ENCODE measurements at regions not wholly inside any gene's neighbourhood (a gene's known extent, or its start where the extent isn't known, plus 50 kb on each side); places are given as distances from the start of the nearest gene placed in this dataset.
"Not testable (repeated sequence)": the region's sequence is repeated elsewhere in the genome, so short reads cannot be mapped to it uniquely, and the experiment has no call there.

DNA sequence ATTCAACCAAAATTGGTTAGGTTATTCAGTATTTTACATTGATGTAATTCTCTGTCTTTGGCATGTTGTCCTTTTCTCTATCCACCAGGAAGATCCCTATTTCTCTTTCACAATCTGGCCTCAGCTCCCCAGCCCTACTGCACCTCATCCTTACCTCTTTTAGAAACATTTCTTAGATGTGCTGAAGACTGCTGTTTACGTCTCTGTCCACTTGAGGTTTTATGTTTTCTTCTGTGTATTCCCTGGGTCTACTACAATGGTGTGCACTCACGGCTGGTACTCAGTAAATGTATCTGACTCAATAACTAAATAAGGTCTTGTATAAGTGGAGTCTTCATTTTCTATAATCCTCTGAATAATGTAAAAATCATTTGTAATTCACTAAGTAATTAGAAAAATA is 822.7 kb downstream of the DTWD2 start:
- TF ChIP-seq POLR2A (IDR thresholded peaks at IDR 0.05; ENCODE audit: low read length) = no peak
- TF ChIP-seq GATA1 (IDR thresholded peaks at IDR 0.05; ENCODE audit: low read depth, low read length) = no peak
- no peak for DNase-seq

DNA sequence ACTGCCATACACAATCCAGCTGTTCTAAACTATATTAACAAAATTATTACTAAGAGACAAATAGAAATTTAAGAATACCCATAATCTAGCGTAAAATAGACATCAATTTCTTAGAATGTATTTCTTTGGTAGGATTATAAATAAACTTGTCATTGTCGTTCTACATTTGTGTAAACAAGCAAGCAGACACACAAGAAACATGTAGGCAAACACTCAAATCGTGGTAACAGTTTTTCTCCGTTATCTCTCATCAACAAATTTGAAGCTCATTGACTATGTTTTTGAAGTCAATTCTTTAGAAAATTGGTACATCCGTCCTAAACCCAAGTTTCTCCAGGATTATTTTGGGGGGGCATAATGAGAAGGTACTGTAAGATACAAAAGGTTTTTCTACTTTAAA is 832.2 kb downstream of the DTWD2 start:
- no peak for DNase-seq
- no peak for TF ChIP-seq POLR2A (IDR thresholded peaks at IDR 0.05; ENCODE audit: low read length)
- no peak for TF ChIP-seq GATA1 (IDR thresholded peaks at IDR 0.05; ENCODE audit: low read depth, low read length)

DNA sequence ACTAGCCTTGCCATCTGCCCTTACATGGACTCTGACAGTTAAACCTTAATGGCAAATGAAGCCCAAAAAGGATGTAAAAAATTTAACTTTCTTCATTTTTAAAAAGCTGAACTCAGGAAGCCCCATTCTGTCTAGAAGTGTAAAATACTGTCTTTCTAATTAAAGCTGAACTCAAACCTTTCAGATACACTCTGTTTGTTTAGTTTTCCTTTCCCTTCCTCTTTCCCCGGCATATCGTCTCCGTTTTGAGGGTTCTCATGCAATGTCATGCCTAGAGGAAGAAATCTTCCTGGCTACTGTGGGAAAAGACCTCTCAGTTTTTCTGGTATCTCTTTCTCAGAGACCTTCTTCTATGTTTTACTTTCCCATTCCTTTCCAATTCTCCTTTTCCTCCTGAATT is 841.5 kb downstream of the DTWD2 start:
- no peak for TF ChIP-seq POLR2A (IDR thresholded peaks at IDR 0.05; ENCODE audit: low read length)
- TF ChIP-seq GATA1 (IDR thresholded peaks at IDR 0.05; ENCODE audit: low read depth, low read length) = no peak
- no peak for DNase-seq

DNA sequence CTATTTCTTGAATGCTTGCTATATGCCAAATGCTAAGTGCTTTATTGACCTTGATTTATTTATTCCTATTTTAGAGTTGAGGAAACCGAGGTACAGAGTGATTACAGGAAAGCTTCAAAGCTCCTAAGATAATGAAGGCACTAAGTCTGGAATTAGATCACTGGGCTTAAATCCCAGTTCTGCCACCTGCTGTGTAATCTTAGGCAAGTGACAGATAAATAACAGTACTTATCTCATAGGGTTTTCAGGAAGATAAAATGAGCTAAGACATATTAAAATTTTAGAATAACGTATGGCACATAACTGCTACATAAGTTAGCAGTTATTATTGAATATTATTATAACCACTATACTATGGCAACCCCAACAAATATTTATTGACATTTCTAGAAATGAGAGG is 843.8 kb downstream of the DTWD2 start:
- TF ChIP-seq POLR2A (IDR thresholded peaks at IDR 0.05; ENCODE audit: low read length) = no peak
- no peak for TF ChIP-seq GATA1 (IDR thresholded peaks at IDR 0.05; ENCODE audit: low read depth, low read length)
- no peak for DNase-seq

DNA sequence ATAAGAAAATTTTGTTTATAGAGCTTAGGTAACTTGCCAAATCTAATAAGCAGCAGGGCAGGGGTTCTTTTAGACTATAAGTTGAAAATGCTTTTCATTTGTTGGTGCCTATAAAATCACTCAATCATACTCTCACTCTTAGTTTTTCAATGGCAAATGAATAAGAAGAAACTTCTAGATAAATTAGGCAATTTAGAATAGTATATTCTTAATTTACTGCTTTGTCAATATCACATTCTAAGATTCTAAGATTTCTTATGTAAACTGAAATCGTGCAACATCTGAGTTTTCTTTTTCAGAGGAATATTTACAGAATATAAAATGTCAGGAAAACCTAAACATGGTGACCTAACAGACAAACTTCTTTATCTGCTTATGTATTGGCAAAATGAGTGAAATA is 849.0 kb downstream of the DTWD2 start:
- TF ChIP-seq POLR2A (IDR thresholded peaks at IDR 0.05; ENCODE audit: low read length) = no peak
- no peak for TF ChIP-seq GATA1 (IDR thresholded peaks at IDR 0.05; ENCODE audit: low read depth, low read length)
- DNase-seq = no peak

DNA sequence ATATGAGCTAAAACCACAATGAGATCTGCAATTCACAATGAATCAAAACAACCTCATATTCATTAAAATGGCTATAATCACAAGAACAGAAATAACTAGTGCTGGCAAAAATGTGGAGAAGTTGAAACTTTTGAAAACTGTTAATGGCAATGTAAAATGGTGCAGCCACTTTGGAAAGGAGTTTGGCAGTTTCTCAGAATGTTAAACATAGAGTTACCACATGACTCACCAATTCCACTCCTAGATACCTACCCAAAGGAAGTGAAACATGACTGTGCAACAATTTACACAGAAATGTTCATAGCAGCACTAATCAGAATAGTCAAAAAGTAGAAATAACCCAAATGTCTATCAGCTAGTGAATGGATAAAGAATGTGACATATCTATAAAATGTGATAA is 862.2 kb downstream of the DTWD2 start:
- DNase-seq = no peak

DNA sequence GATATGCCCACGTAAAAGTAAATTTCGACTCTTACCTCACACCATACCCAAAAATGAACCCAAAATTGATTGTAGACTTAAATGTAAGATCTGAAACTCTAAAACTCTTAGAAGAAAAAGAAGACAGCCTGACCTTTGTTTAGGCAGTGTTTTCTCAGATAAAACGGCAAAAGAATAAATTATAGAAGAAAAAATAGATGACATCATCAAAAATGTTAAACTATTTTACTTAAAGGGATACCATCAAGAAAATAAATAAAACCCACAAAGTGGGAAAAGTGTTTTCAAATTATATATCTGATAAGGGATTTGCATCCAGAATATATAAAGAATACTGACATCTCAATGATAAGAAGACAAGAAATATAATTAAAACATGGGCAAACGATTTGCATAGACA is 862.7 kb downstream of the DTWD2 start:
- no peak for DNase-seq
- TF ChIP-seq POLR2A (IDR thresholded peaks at IDR 0.05; ENCODE audit: low read length) (no peak), GATA1 (IDR thresholded peaks at IDR 0.05; ENCODE audit: low read depth, low read length) (no peak)

More for the DNA sequence above, 862.2 kb downstream of the DTWD2 start:
- TF ChIP-seq POLR2A (IDR thresholded peaks at IDR 0.05; ENCODE audit: low read length) = no peak
- TF ChIP-seq GATA1 (IDR thresholded peaks at IDR 0.05; ENCODE audit: low read depth, low read length) = no peak

DNA sequence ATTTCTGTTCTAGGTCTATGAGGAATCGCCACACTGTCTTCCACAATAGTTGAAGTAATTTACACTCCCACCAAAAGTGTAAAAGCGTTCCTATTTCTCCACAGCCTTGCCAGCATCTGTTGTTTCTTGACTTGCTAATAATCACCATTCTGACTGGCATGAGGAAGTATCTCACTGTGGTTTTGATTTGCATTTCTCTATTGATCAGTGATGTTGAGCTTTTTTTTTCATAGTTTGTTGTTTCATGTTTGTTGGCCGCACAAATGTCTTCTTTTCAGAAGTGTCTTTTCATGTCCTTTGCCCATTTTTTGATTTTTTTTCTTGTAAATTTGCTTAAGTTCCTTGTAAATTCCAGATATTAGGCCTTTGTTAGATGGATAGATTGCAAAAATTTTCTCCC is 867.1 kb downstream of the DTWD2 start:
- DNase-seq = no peak
- TF ChIP-seq GATA1 (IDR thresholded peaks at IDR 0.05; ENCODE audit: low read depth, low read length) (no peak), POLR2A (IDR thresholded peaks at IDR 0.05; ENCODE audit: low read length) (no peak)

DNA sequence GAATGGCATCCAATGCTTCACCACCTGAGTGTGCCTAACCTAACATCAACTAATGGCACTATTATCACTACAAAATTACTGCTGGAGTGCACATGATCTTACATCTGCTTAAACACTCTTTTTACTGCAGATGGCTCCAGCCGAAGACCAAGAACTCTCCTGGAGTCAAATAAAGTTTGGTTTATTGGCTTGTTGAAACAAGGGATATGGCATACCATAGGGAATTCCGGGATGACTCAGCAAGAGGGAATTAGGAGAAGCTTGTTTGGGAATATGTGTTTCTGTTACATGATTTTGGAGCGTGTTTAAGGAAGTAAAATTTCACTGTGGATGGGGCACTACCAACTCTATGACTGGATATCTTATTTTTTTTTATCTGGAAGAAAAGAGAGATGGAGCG is 872.6 kb downstream of the DTWD2 start:
- DNase-seq = no peak
- no peak for TF ChIP-seq GATA1 (IDR thresholded peaks at IDR 0.05; ENCODE audit: low read depth, low read length)
- no peak for TF ChIP-seq POLR2A (IDR thresholded peaks at IDR 0.05; ENCODE audit: low read length)

DNA sequence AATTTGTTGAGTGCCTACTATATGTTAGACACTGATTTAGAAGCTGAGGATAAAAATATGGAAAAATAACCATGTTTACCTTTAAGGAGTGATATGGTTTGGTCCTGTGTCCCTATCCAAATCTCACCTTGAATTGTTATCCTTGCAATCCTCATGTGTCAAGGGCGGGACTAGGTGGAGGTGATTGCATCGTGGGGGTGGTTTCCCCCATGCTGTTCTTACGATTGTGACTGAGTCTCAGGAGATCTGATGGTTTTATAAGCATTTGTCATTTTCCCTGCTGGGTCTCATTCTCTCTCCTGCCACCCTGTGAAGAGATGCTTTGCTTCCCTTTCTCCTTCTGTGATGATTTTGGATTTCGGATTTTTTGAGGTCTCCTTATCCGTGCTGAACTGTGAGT is 876.4 kb downstream of the DTWD2 start:
- DNase-seq = no peak
- no peak for TF ChIP-seq POLR2A (IDR thresholded peaks at IDR 0.05; ENCODE audit: low read length)
- TF ChIP-seq GATA1 (IDR thresholded peaks at IDR 0.05; ENCODE audit: low read depth, low read length) = no peak

DNA sequence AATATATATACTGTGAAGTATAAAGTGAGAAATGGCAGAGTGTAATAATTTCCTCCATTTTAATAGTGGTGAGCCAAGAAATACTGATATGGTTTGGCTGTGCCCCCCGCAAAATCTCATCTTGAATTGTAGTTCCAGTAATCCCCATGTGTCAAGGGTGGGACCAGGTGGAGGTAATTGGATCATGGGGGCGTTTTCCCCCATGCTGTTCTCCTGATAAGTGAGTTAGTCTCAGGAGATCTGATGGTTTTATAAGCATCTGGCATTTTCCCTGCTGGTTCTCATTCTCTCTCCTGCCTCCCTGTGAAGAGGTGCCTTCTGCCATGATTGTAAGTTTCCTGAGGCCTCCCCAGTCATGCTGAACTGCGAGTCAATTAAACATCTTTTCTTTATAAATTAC is 881.1 kb downstream of the DTWD2 start:
- DNase-seq = not testable (repeated sequence)

DNA sequence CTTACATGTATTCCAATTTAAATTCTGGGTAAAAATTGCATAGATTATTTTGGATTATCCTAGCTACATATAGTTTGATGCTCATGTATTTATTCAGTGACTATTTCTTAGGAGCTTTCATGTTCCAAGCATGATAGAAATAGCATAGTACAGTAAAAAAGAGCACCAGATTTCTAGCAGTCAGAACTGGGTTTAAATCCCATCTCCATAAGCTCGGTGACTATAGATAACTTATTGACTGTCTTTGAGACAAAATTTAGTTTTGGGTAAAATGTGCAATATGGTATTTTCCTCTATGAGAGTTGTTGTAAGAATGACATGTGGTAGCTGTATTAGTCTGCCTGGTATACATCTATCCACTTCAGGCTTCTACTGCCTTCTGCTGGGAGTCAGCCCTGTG is 889.6 kb downstream of the DTWD2 start:
- TF ChIP-seq GATA1 (IDR thresholded peaks at IDR 0.05; ENCODE audit: low read depth, low read length) (no peak), POLR2A (IDR thresholded peaks at IDR 0.05; ENCODE audit: low read length) (no peak)

DNA sequence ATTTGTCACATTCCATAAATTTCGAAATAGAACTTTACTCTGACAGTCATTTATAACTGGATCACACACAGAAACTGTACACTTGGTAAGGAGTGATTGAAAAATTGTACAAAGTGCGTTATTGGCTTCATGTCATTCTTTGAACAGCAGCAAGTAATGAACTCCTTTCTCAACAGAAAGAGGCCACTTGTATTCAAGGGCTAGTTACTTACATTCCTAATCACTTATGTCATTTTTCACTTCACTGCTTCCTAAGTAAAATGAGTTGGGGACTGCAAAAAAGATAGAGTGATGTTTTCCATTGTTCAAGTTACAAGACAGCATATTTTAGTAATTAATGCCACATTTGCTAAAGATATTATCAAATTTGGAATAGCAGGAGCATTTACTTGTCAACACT is 893.2 kb downstream of the DTWD2 start:
- TF ChIP-seq POLR2A (IDR thresholded peaks at IDR 0.05; ENCODE audit: low read length) = no peak
- no peak for TF ChIP-seq GATA1 (IDR thresholded peaks at IDR 0.05; ENCODE audit: low read depth, low read length)
- DNase-seq = no peak

More for the DNA sequence above, 889.6 kb downstream of the DTWD2 start:
- no peak for DNase-seq

DNA sequence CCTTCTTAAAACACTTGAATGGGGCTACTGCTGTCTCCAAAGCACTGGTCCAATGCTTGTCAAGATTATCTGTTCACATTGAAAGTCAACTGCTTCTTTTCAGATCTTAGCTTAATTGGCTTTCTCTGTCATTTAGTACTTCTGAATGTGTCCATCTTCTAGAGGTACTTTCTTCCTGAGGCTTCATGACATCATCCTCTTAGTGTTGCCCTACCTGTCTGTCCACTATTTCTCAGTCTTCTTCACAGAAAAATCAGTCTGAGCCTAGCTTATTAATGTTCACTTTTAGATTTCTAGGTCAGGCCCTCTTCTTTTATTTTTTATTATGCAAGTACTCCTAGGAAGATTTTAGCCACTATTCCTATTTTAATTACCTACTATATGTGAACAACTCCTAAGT is 899.9 kb downstream of the DTWD2 start:
- TF ChIP-seq POLR2A (IDR thresholded peaks at IDR 0.05; ENCODE audit: low read length) (no peak), GATA1 (IDR thresholded peaks at IDR 0.05; ENCODE audit: low read depth, low read length) (no peak)
- no peak for DNase-seq

DNA sequence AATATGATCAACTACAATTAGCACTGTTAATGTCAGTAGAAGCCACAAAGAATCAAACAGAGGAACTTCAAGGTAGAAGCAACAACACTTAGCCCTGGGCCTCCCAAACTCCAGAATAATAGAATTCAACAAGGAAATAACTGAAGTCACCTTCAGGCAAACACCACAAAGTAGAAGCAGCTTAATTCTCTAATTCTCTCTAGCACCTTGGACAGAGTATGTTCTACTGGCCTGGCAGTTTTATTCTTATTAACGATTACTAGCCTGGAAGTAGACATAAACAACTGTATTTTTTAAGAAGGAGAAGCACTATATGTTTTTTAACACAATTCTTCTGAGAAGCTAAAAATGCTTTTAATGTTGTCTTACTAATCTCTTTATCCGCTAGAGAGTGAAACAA is 911.9 kb downstream of the DTWD2 start:
- TF ChIP-seq POLR2A (IDR thresholded peaks at IDR 0.05; ENCODE audit: low read length) = no peak
- no peak for TF ChIP-seq GATA1 (IDR thresholded peaks at IDR 0.05; ENCODE audit: low read depth, low read length)
- no peak for DNase-seq

DNA sequence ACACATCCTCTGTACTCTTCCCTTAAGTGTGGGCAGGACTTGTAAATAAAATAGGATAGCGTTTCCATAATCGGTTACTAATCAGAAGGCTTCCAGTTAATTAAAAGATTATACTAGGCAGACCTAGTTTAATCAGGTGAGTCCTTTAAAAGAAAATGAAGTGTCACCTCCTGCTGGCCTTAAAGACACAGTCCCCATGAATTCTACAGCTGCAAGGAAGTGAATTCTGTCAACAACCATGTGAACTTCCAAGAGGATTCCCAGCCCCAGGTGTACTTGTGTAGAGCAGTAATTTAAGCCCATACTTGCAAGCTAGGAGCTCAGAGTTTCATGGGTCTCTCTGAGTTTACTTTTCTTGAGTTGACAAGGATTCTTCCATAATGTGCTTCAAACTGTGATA is 918.3 kb downstream of the DTWD2 start:
- no peak for DNase-seq
- TF ChIP-seq POLR2A (IDR thresholded peaks at IDR 0.05; ENCODE audit: low read length) (no peak), GATA1 (IDR thresholded peaks at IDR 0.05; ENCODE audit: low read depth, low read length) (no peak)
